IMR-90 (cell line): ENCODE measurements at regions not wholly inside any gene's neighbourhood (a gene's known extent, or its start where the extent isn't known, plus 50 kb on each side); places are given as distances from the start of the nearest gene placed in this dataset.

Experiments
- ATAC-seq: fragments of 200-7000 bp; cut with Tn5 transposase; 2 replicates; pipeline ENCODE4 v1.9.1; 2020; ENCODE audit warnings: low read depth, mild to moderate bottlenecking, moderate library complexity
- BruUV-seq: library from RNA; stranded (reverse); fragments of 400-500 nt; replicated peaks from 2 replicates; lab custom pipeline; 2021; lab: Mats Ljungman, UMichigan
- CTCF ChIA-PET: fragments of 300-600 bp; formaldehyde crosslinking; extraction: SDS; loops from one replicate; lab custom pipeline; 2021; ENCODE audit warnings: antibody characterized with exemption; lab: Yijun Ruan, JAX
- POLR2A ChIA-PET: fragments of 300-600 bp; sonication (Branson Sonifier 250); formaldehyde crosslinking; loops from one replicate; lab custom pipeline; 2022; ENCODE audit warnings: antibody characterized with exemption; ENCODE audit not compliant: unreplicated experiment; lab: Charles Lee
- DNase-seq: peaks from one replicate; pipeline ENCODE4 v3.0.0; 2013
- H2AFZ ChIP-seq: replicated peaks from 2 replicates; pipeline ENCODE3; 2013; ENCODE audit warnings: low read length, mild to moderate bottlenecking; ENCODE audit not compliant: poor library complexity
- H2AK5ac ChIP-seq: 2 replicates; pipeline ENCODE4 v1.6.1; 2013; ENCODE audit warnings: low read depth, low read length, inconsistent platforms
- H2AK9ac ChIP-seq: replicated peaks from 2 replicates; pipeline ENCODE3; 2013; ENCODE audit warnings: mild to moderate bottlenecking, low read depth, low read length, moderate library complexity; ENCODE audit not compliant: poor library complexity
- H2BK120ac ChIP-seq: 2 replicates; pipeline ENCODE4 v1.6.1; 2013; ENCODE audit warnings: low read depth, low read length, inconsistent platforms
- H2BK15ac ChIP-seq: 3 replicates; pipeline ENCODE4 v1.6.1; 2013; ENCODE audit warnings: low read depth, low read length, inconsistent platforms
- H2BK20ac ChIP-seq: 2 replicates; pipeline ENCODE4 v1.6.1; 2013; ENCODE audit warnings: low read depth, mild to moderate bottlenecking, inconsistent platforms, low read length, moderate library complexity
- H2BK5ac ChIP-seq: 2 replicates; pipeline ENCODE4 v1.6.1; 2013; ENCODE audit warnings: mild to moderate bottlenecking, low read depth, low read length, inconsistent platforms; ENCODE audit not compliant: poor library complexity, severe bottlenecking
- H3K14ac ChIP-seq: replicated peaks from 2 replicates; pipeline ENCODE4 v1.6.1; 2013; ENCODE audit warnings: low read depth, low read length, inconsistent platforms
- H3K18ac ChIP-seq: 2 replicates; pipeline ENCODE4 v1.6.1; 2013; ENCODE audit warnings: low read depth, low read length, control low read depth
- H3K23ac ChIP-seq: 2 replicates; pipeline ENCODE4 v1.6.1; 2013; ENCODE audit warnings: low read depth, low read length, inconsistent platforms
- H3K27ac ChIP-seq: 2 replicates; pipeline ENCODE4 v1.5.1; 2013; ENCODE audit warnings: mild to moderate bottlenecking, control low read depth, low read length; ENCODE audit not compliant: insufficient read depth
- H3K27me3 ChIP-seq: 2 replicates; pipeline ENCODE4 v1.6.1; 2013; ENCODE audit warnings: low read length; ENCODE audit not compliant: control insufficient read depth, insufficient read depth
- H3K36me3 ChIP-seq: 2 replicates; pipeline ENCODE4 v1.6.1; 2013; ENCODE audit warnings: low read length, mixed read lengths; ENCODE audit not compliant: control insufficient read depth, insufficient read depth
- H3K4ac ChIP-seq: 2 replicates; pipeline ENCODE4 v1.6.1; 2013; ENCODE audit warnings: low read depth, low read length, inconsistent platforms
- H3K4me1 ChIP-seq: 2 replicates; pipeline ENCODE4 v1.6.1; 2013; ENCODE audit warnings: low read length, mixed read lengths; ENCODE audit not compliant: control insufficient read depth, insufficient read depth
- H3K4me2 ChIP-seq: 2 replicates; pipeline ENCODE4 v1.6.1; 2013; ENCODE audit warnings: low read depth, mild to moderate bottlenecking, control low read depth, low read length, moderate library complexity
- H3K4me3 ChIP-seq: 2 replicates; pipeline ENCODE4 v1.5.1; 2013; ENCODE audit warnings: low read depth, mild to moderate bottlenecking, control low read depth, low read length, moderate library complexity; ENCODE audit not compliant: insufficient read depth
- H3K56ac ChIP-seq: 2 replicates; pipeline ENCODE4 v1.6.1; 2013; ENCODE audit warnings: low read length, inconsistent platforms; ENCODE audit not compliant: insufficient read depth; ENCODE audit errors: extremely low read depth
- H3K79me1 ChIP-seq, 2 experiments: 2 replicates each; pipeline ENCODE4 v1.6.1; 2013; ENCODE audit warnings: low read length in 2 of 2, inconsistent platforms in 1 of 2, low read depth in 1 of 2
- H3K9ac ChIP-seq: 2 replicates; pipeline ENCODE4 v1.6.1; 2013; ENCODE audit warnings: low read depth, low read length, control low read depth
- H3K9me1 ChIP-seq: 2 replicates; pipeline ENCODE4 v1.6.1; 2013; ENCODE audit warnings: low read length, inconsistent platforms; ENCODE audit not compliant: insufficient read depth
- H3K9me3 ChIP-seq: 2 replicates; pipeline ENCODE4 v1.6.1; 2013; ENCODE audit warnings: low read length; ENCODE audit not compliant: control insufficient read depth, insufficient read depth
- H4K20me1 ChIP-seq: 2 replicates; pipeline ENCODE4 v1.6.1; 2013; ENCODE audit warnings: low read length, inconsistent platforms; ENCODE audit not compliant: insufficient read depth
- H4K5ac ChIP-seq: 2 replicates; pipeline ENCODE4 v1.6.1; 2013; ENCODE audit warnings: mild to moderate bottlenecking, low read depth, low read length, control low read depth
- H4K8ac ChIP-seq, 2 experiments: 2 replicates each; pipeline ENCODE4 v1.6.1; 2013; ENCODE audit warnings: low read depth in 2 of 2, low read length in 2 of 2, control low read depth in 1 of 2, inconsistent platforms in 1 of 2
- H4K91ac ChIP-seq: 2 replicates; pipeline ENCODE4 v1.6.1; 2013; ENCODE audit warnings: low read depth, low read length, inconsistent platforms; ENCODE audit not compliant: insufficient read depth
- POLR2A ChIP-seq: IDR thresholded peaks from 2 replicates; pipeline ENCODE4 v1.6.1; 2012; ENCODE audit warnings: mild to moderate bottlenecking, low read depth, low read length
- WGBS, 2 experiments: methylation state at CpG; one replicate each; pipeline versions ENCODE4 v1.1.5 to v1.1.7; 2013; ENCODE audit warnings: missing lambda C conversion rate in 2 of 2; ENCODE audit not compliant: insufficient read length in 1 of 2; ENCODE audit errors: extremely low coverage in 2 of 2; 5-methylcytosine and 5-hydroxymethylcytosine counted together
- dilution Hi-C: fragments of 300-500 bp; cut with HindIII; formaldehyde crosslinking; loops from one replicate; pipeline ENCODE4 v1.14.3; 2018; ENCODE audit warnings: low sequenced_read_pairs; ENCODE audit not compliant: unreplicated experiment
- in situ Hi-C: fragments of 300-500 bp; cut with MboI; formaldehyde crosslinking; loops from 3 replicates; pipeline ENCODE4 v1.14.3; 2019; ENCODE audit warnings: low sequenced_read_pairs, inconsistent platforms, mixed read lengths
- intact Hi-C: fragments of 100-400 bp; cut with micrococcal nuclease; formaldehyde crosslinking; loops from 2 replicates; pipeline ENCODE4 v1.10.0; 2022

GRCh38 chr4:132823419-132823818 is 325.7 kb upstream of the PCDH10 start:
- no peak overlapping the region for H4K91ac ChIP-seq
- H4K20me1 ChIP-seq: no peaks in the 10 kb centered on the region
- BruUV-seq: no TSS peak
- H3K4ac ChIP-seq: no peak overlapping the region
- H3K27ac ChIP-seq: no peak overlapping the region
- no peaks in the 10 kb centered on the region for H3K36me3 ChIP-seq
- no peak overlapping the region for H3K14ac ChIP-seq
- no peak for DNase-seq
- no peak overlapping the region for H2AK9ac ChIP-seq
- H4K8ac ChIP-seq: no peak overlapping the region
- H2BK5ac ChIP-seq: no peak overlapping the region
- no peak overlapping the region for H2AK5ac ChIP-seq
- no peak overlapping the region for H3K4me2 ChIP-seq
- H2BK20ac ChIP-seq: no peak overlapping the region
- H3K9me3 ChIP-seq: peaks cover 5% of the 10 kb centered on the region
- no peak overlapping the region for H2BK15ac ChIP-seq
- no peak overlapping the region for H3K4me3 ChIP-seq
- no peak overlapping the region for H3K18ac ChIP-seq
- intact Hi-C loops (no loop called here), dilution Hi-C loops (no loop called here), in situ Hi-C loops (no loop called here)
- ChIA-PET POLR2A (no interaction called here), CTCF (interaction anchor here (0.5 kb wide), 1 partner anchor 590 kb away, joined by 3 read pairs; no protein-coding TSS in a partner anchor)
- no peak overlapping the region for H3K56ac ChIP-seq
- H3K4me1 ChIP-seq: no peaks in the 10 kb centered on the region
- WGBS, 2 experiments: no CpG with 5 or more reads among the region's 1 CpG
- H3K23ac ChIP-seq: no peak overlapping the region
- no peak overlapping the region for H2AFZ ChIP-seq
- no peak for TF ChIP-seq POLR2A
- no peaks in the 10 kb centered on the region for H3K27me3 ChIP-seq
- no peaks in the 10 kb centered on the region for H3K79me1 ChIP-seq
- H2BK120ac ChIP-seq: no peak overlapping the region
- no peak for ATAC-seq
- no peak overlapping the region for H4K5ac ChIP-seq
- H3K9ac ChIP-seq: no peak overlapping the region
- H3K9me1 ChIP-seq: no peaks in the 10 kb centered on the region
